Stimulated activated CD4-positive, alpha-beta T cell treated with anti-CD3 and anti-CD28 coated beads, TNF-alpha, amount 100 ng/mL, for 1 hour (primary cell): ENCODE measurements at regions not wholly inside any gene's neighbourhood (a gene's known extent, or its start where the extent isn't known, plus 50 kb on each side); places are given as distances from the start of the nearest gene placed in this dataset.

Experiments used
- DNase-seq, 3 donors: peaks; one replicate each; pipeline ENCODE4 v3.0.0-alpha.2; 2020; ENCODE audit warnings: low read depth in 3 of 3, low spot score in 1 of 3

DNA sequence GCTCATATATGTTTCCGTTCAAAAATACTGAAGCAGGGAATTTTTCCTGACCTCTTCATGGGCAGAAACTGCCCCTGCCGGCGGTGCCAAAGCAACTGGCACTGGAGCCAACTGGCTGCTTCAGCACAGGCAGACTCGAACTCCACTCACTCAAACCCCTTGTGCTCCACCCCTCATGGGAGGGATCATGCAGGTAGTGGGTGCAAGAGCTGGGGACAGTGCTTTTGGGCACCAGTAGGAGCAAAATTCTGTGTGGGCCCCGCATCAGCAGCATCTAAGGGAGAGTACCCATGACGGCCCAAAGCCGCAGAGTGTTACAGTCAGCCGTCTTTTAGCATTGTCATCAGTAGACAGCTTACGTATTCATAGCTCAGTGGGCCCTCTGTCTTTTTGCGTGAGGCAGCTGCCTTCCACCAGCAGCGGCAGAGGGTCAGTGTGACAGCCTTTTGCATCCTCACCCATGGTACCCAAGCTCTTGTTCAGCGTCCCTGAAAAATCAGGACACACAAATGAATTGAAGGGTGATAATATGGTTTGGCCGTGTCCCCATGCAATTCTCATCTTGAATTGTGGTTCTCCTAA is 393.8 kb downstream of the SLITRK6 start:
- DNase-seq: no peak

DNA sequence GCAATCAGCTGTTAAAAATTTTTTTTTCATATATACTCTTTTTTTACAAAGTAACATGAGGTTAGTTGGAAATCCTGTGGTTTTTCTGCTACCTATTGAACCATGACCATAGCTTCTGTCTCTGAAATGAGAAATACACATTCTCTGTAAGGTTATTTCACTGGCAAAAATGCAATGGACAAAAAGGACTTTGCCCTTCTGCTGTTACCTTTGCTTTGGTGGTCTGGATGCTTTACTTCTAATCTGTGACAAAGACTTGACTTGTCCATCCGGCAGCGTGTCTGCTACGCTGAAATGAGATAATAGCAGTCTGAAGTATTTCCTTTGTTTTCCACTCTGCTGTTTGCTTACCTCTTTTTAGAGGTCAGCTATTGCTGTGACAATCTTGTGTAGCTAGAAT is 412.8 kb downstream of the SLITRK6 start:
- no peak for DNase-seq

DNA sequence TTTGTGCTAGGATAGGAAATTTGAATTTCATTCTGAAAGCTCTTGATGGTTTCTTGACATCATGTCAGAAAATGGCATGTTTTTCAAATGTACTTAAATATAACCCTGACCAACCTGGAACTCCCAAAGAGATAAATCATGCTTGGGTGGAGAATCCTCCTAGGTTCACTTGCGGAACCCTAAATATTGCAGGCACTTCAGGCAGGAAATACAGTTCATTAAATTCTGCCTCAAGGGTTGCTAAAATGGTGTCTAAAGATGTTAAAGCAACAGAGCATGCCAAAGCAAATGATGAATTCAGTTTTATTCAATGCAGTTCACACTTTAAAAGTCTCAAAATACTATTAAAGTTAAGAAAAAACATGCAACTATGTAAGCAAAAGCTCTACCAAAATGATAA is 415.9 kb downstream of the SLITRK6 start:
- no peak for DNase-seq

DNA sequence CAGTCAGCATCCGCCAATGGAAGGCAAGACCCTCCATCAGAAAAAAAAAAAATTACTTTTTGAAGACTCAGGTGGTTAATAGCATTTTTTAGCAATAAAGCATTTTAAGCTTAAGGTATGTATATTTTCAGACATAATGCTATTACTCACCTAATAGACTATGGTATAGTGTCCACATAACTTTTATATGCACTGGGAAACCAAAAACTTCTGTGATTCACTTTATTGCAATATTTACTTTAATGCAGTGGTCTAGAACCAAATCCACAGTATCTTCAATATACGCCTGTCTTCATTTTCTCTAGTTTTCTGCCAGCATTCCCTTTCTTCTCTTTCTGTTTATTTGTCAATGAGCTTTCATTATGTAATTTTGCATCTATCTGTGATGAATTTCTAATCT is 418.1 kb downstream of the SLITRK6 start:
- no peak for DNase-seq

DNA sequence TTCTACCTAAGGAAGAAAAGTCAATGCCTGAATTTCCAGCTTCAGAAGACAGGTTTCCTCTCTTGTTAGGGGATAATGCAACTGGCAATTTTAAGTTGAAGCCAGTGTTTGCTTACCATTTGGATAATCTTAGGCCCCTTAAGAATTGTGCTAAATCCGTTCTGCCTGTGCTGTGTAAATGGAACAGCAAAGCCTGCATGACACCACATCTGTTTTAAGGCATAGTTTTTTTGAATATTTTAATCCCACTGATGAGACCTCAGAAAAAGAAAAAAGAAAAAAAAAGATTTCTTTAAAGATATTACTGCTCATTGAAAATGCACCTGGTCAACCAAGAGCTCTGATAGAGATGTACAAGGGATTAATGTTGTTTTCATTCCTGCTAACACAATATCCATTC is 419.2 kb downstream of the SLITRK6 start:
- no peak for DNase-seq

DNA sequence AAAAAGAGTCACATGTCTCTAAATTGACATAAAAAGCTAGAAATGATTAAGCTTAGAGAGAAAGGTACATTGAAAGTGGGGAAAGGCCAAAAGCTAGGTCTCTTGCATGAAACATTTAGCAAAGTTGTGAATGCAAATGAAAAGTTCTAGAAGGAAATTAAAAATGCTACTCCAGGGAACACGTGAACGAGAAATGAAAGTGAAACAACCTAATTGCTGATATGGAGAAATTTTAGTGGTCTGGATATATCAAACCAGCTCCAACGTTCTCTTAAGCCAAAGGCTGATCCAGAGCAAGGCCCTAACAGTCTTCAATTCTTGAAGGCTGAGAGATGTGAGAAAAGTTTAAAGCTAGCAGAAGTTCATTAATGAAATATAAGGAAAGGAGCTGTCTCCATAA is 419.8 kb downstream of the SLITRK6 start:
- no peak for DNase-seq

DNA sequence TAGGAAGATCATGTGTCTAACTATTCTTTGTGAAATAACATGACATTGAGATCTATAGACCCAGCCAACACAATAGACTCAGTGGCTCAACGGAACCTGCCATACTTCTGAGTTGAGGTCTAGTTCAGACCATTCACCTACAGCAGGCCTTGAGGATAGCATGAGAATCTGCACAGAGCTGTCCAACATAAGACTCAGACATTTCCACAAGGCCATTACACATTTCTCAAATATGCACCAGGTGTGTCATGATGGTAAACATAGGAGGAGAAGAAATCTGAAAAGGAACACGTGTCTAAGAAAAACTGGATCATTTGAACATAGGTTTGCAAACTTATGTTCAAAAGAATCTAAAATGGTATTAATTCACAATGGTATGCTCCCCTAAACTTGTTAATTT is 421.4 kb downstream of the SLITRK6 start:
- DNase-seq: no peak

DNA sequence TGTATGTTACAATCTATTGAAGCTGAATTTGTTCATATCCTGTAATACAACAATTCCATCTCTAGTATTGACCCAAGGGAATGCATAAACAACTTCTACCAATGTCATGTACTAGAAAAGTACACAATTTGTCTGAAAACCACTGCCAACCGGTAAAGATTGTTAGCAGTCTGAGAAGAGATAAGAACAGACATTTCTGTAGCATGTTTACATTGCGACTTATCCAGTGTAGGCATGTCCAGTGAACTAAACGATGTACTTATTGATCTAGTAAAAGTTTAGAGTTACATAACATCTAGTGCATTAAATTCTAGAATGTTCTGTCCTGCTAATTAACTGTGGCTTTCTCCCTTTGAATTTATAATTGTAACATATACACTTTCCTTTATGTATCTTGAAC is 425.9 kb downstream of the SLITRK6 start:
- no peak for DNase-seq

DNA sequence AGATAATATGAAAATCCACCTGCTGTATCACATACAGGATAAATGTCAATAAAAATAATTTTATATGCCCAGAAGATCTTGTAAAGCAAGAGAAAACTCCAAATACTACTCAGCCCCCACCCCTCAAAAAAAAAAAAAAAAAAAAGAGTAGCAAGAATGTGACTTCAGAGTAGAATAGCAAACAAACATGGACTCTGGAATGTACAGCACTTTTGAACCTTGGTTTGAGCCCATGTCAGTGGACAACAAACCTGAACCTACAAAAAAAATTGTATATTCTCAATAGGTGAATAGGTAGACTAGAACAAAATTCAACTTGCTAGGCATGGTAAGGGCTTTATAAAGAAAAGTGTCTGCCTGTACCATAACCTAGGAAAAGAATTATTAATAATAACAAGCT is 428.0 kb downstream of the SLITRK6 start:
- DNase-seq: no peak

DNA sequence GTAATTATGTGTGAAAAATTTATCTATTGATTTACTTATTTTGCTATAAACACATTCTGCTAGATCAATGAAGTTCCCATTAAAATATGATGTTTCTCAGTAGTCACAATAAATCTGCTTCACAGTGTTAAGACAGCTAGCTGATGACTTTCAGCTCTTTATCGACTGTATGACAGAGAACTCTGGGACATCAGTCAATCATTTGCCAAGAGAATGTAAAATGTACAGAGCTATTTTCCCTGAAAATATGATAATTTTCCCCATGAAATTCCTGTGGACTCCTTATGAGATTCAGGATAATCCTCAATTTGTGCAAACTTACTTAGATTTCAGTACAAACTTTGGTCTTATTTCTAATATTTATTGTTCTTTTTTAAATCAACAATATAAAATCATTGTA is 430.5 kb downstream of the SLITRK6 start:
- no peak for DNase-seq

DNA sequence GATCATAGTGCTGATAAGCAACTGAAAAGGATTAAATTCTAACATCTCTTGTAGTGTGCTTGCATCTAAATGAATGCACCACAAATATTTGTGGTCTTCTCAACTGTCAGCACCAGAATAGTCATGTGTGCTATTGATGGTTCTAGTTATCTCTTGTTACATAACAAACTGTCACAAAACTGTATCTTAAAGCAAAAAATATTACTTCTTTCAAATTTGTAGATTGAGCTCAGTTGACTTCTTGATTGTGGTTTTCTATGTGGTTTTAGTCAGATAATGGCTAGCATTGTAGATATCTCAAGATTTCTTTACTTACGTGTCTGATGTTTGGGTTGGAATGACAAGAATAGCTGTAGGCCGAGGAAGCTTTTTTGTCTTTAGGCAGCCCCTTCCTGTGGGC is 431.3 kb downstream of the SLITRK6 start:
- no peak for DNase-seq

DNA sequence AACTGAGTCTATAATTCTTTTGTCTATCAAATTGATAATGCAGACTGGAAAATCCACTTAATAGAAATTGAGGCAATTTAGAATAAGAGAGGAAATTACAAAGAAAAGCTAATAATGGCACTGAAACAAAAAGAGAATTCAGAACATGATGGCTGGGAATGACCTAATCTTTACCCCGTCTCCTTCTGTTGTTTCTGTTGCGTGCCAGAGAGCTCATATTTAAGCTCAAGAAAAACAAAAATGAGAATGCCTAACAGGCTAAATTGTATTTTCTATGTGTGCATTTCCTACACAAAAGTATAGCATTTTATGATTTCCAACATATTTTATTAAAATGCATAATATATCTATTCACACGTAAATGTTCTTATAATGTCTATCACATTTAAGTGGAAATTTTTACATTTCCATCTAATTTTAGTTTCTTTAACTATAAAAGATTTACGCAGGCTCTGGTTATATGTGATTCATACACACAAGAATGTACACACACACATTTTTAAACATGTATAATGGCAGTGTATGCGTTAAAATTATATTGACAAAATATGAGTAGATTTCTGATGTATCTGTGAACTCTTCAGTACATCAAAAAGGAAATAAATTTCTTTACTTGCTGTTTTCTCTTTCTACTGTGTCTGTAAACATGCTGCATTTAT is 432.3 kb downstream of the SLITRK6 start:
- no peak for DNase-seq

DNA sequence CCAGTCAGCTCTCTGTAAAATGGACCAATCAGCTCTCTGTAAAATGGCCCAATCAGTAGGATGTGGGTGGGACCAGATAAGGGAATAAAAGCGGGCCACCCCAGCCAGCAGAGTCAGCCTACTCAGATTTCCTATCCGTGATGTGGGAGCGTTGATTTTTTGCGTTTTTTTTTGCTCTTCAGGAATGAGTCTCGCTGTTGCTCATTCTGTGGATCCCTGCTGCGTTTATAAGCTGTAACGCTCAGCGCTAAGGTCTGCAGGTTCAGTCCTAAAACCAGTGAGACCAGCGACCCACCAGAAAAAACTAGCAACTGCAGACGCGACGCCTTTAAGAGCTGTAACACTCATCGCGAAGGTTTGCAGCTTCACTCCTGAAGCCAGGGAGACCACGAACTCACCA is 435.7 kb downstream of the SLITRK6 start:
- DNase-seq: no peak

DNA sequence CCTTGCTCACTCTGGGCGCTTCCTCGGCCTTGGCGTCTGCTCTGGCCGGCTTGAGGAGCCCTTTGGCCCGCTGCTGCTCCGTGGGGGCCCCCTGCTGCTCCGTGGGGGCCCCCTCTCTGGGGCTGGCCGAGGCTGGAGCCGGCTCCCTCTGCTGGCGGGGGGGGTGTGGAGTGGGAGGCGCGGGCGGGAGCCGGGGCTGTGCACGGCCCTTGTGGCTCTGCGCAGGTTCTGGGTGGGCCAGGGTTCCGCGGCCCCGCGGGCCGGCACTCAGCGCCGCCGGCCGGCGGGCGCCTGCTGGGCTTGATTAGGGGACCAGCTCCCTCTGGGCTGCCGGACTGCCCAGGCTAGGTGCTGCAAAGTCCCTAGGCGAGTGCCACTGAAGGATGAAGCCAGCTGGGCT is 436.2 kb downstream of the SLITRK6 start:
- no peak for DNase-seq

DNA sequence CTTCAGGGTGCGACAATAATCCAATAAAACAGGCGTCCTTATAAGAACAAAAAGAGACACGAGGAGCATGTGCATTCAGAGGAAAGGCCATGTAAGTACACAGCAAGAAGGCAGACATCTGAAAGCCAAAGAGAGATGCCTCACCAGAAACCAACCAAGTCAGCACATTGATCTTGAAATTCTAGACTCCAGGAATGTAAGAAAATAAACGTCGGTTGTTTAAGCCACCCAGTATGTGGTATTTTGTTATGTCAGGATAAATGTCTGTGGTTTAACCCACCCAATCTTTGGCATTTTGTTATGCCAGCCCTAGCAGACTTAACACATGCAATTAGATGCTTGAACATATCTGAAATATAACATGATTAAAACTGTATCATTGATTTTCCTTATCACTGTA is 452.0 kb downstream of the SLITRK6 start:
- no peak for DNase-seq

DNA sequence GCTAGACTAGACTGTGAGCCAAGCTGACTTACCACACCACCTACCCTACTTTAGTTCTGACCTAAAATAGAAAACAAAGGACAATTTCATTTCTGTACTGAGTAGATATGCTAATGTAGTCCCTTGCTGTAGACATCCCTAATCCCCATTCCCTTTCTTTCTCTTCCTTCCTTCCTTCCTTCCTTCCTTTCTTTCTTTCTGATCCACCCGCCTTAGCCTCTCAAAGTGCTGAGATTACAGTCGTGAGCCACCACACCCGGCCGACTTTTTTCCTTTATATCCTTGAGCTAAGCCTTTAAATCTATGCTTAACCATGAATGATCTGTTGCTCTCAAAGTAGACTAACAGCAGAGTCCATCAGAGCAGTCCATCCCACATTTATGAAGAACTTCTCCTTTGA is 465.0 kb downstream of the SLITRK6 start:
- DNase-seq: no peak

DNA sequence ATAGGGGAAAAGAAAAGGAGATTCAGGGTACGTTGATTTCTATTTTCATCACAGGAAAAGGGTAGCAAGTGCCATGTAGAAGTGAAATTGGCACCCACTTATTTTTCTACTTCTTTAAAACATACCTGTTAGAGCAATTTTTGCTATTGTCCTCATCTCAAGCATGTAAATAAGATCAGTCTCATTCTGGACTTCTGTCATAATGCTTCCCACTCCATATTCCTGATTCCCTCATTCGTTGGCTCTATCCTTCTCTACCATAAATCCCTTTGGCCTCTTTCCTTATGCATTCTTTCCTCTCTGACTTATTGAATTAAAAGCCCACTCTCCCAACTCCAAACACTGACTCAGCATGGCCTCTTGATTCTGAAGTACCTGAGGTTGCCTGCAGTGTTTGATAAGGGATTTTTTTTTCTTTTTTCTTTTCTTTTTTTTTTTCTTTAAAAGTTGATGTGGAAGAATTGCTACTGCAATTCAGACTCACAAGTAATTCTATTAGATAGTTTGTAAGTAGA is 465.7 kb downstream of the SLITRK6 start:
- no peak for DNase-seq

DNA sequence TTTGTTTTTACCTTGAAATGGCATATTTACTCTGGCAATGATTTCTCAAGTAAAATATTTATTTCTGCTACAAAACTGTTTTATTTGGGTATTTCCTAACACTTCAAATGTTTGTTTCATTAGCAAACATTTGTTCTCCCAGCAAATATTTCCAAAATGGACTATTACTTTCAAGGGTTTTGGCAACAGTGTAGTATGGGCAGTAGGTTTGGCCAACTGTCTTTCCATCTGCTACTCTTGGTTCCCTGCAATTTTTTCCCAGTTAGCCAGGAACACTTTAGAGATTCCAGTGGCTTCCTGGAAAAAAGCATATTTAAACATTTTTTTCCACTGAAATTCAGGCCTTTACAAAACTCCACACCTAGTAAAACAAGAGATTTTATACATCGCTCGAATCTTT is 466.6 kb downstream of the SLITRK6 start:
- no peak for DNase-seq

DNA sequence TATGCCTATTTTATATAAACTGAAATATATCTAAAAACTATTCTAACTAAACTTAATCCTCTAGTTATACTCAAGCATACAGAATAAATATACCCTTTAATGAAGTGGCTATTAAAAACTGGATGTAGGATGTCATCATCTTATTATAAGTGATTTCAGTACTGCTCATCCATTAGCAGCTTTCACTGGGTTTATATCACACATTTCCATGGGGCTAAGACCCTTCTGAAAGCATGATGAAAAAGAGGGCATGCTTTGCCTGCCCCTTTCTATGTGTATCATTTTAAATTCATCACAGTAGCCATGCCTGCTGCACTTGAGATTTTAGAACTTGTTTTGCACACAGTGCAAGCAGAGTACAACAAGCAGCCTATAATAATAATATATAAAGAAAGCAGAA is 477.5 kb downstream of the SLITRK6 start:
- DNase-seq: no peak

DNA sequence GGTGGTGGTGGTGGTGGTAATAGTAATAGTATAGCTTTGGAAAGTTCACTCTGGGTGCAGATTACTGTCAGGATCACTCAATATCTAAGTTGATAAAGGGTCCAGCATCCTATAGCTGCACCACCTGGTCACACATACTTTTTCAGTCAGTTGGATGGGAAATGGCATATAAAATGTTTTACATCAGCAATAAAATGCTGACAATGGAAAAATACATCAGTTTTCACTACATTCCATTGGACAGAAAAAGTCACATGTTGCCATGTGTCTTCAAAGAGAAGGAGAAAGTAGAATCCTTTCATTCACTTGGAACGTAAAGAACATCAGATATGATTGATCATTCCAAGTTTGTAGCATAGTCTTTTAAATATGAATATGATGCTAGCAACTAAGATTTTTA is 481.4 kb downstream of the SLITRK6 start:
- DNase-seq: no peak

DNA sequence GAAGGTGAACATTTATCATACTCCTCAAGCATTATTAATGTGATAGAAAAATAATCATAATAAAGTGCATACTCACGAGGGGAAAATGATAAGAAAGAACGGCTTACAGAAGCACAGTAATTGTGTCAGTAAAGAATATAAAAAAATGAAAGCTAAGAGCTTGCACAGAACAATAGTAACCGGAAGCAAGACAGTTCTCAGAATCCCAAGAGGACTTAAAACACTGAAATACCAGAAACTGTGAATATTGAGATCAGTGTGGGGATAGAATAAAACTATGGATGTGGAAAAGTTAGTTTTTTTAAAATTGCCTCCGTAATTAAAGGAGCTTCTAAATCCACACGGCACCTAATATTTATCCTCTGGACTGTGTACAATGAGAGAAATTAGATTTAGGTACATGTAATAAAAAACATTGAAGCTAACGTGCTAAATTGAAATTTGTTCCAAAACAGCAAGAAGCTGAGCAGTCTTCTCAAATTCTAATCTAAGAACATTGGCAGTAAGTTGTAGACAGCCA is 482.7 kb downstream of the SLITRK6 start:
- DNase-seq: no peak

DNA sequence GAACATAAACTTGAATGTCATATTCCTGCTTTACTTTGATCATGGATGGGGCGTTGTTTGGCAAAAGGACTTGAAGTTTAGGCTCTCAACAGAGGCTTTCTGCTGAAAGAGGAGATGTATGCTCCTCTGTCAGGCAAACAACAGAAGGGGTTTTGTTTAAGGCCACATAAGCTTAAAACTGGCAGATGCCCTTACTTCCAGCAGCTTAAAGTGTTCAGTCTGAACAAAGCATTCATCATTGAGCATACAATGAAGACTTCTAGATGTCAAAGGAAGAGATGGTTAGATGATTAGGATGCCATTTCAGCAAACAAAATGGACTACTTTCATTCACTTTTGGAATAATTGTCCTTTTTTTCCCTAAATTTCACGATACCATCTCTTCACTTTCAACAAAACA is 484.5 kb downstream of the SLITRK6 start:
- no peak for DNase-seq
